ENCODE measurements at regions not wholly inside any gene's neighbourhood (a gene's known extent, or its start where the extent isn't known, plus 50 kb on each side); places are given as distances from the start of the nearest gene placed in this dataset.
"Not testable (repeated sequence)": the region's sequence is repeated elsewhere in the genome, so short reads cannot be mapped to it uniquely, and the experiment has no call there.

GRCh38 chr13:87553142-87553541 lies 118.0 kb upstream of the SLITRK5 start:
- DNase-seq (ENCODE audit: low read depth): no peak

- DNase-seq (ENCODE audit: low read depth): no peak
These were observed 117.1 kb upstream of the SLITRK5 start for GRCh38 chr13:87554045-87554444.

GRCh38 chr13:87557788-87558187 lies 113.4 kb upstream of the SLITRK5 start:
- DNase-seq (ENCODE audit: low read depth): no peak

- not testable (repeated sequence) for DNase-seq (ENCODE audit: low read depth)
These were observed 109.6 kb upstream of the SLITRK5 start for GRCh38 chr13:87561580-87561979.

GRCh38 chr13:87570669-87571068 lies 100.5 kb upstream of the SLITRK5 start:
- no peak for DNase-seq (ENCODE audit: low read depth)

- no peak for DNase-seq (ENCODE audit: low read depth)
These were observed 88.8 kb upstream of the SLITRK5 start for GRCh38 chr13:87582399-87582798.

- DNase-seq (ENCODE audit: low read depth): no peak
These were observed 80.7 kb upstream of the SLITRK5 start for GRCh38 chr13:87590518-87590917.

GRCh38 chr13:87604437-87604836 lies 66.7 kb upstream of the SLITRK5 start:
- DNase-seq (ENCODE audit: low read depth): not testable (repeated sequence)

GRCh38 chr13:87607266-87607665 lies 63.9 kb upstream of the SLITRK5 start:
- no peak for DNase-seq (ENCODE audit: low read depth)

- DNase-seq (ENCODE audit: low read depth): no peak
These were observed 56.9 kb upstream of the SLITRK5 start for GRCh38 chr13:87614276-87614675.
